GOT3 (cell line): ENCODE measurements at regions not wholly inside any gene's neighbourhood (a gene's known extent, or its start where the extent isn't known, plus 50 kb on each side); places are given as distances from the start of the nearest gene placed in this dataset.

Experiments used
- DNase-seq: peaks from one replicate; lab custom pipeline; 2025; ENCODE audit warnings: mixed read lengths; lab: John Stamatoyannopoulos, UW

- no peak for DNase-seq
Measured at GRCh38 chrX:40149286-40150175, 51.8 kb upstream of the BCOR start.

GRCh38 chrX:40148385-40149285 lies 50.9 kb upstream of the BCOR start:
- no peak for DNase-seq

- no peak for DNase-seq
Measured at GRCh38 chrX:40147971-40148370, 50.2 kb upstream of the BCOR start.
